ENCODE measurements at regions not wholly inside any gene's neighbourhood (a gene's known extent, or its start where the extent isn't known, plus 50 kb on each side); places are given as distances from the start of the nearest gene placed in this dataset.

DNA sequence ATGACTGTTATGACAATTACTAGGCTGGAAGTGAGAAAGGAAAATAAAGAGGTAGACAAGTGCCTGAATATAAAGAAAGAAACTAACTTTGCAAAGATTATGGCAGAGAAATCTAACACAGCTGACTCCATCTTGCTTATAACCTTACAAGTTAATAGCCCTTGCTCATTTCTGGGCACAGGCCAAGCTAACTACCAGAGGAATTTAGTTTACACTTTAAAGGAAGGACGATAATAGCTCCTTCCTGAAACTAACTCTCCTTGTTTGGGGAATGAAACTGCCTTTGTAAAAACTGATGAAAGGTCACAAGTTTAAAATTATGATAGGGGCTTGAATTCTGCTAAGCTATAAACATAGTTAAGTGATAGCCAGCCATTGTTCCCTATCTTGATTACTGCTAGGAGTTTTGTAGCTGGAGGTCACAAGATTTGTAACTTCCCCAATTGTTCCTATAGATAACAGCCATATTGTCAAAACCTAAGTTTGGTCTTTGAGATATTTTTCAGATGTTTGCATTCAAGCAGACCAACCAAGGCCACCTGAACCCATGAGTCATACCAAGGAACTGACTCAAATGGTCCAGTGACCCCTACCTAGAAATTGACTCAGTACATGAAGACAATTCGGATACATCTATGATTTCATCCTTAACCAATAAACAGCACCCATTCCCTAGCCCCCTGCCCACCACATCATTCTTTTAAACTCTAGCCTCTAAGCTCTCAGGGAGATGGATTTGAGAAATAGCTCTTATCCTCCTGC is 209.2 kb upstream of the LRATD1 start:
- no peak for TF ChIP-seq POLR2A (IDR thresholded peaks at IDR 0.05)
- TF ChIP-seq EP300 (IDR thresholded peaks at IDR 0.05), result no peak
- Histone ChIP-seq H3K4me1 (no peaks in the 10 kb centered on the region), H3K4me3 (no peak overlapping the region), H3K36me3 (no peaks in the 10 kb centered on the region), H3K9me3 (no peaks in the 10 kb centered on the region), H3K27ac (no peak overlapping the region), H3K27me3 (no peaks in the 10 kb centered on the region)
- no peak for DNase-seq (ENCODE audit: low spot score in 2 of 2)
- WGBS, 2 donors, result 40 to 47% methylated on average over 2 of the region's 2 CpGs

DNA sequence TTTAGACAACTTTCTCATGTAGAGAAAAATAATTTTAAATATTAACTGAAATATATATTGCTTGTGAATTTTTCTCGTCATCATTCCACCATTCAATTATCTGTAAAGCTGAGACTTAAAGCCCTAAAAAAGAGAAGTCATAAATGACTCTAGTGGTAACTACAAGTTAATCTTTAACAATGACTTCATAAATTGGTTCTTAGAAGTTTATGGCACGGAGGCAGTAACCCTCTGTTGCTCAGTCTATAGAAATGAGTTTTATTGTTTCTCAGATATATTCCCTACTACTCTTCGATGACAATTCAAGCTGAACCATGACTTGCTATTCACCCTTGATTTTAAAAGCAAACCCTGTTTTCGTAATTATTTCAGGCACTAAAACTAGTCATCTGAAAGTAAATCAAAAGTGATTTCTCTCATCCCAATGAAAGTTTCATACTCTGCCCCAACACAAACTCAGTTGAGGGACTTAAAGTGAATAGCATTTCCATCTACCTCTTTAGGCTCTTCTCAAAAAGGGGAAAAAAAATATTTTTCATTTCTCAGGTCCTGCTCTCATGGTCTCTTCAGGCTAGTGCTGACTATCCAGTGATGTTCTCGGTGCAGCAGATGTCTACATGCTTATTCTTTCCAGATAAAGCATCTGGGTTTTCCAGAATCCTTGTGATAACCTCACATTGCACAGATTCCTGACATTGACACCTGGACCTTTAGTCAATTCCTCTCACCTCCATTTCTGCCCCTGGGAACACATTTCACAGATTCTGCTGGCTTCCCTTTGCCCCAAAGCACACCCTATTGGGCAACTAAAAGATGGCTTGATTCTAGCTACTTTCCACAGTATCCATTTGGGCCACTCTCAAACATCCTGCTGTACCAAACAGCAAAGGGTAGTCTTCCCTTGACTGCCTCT is 207.8 kb upstream of the LRATD1 start:
- no peaks in the 10 kb centered on the region for H3K27me3 ChIP-seq
- 54% methylated on average over 5 of the region's 5 CpGs for WGBS, 2 donors
- no peaks in the 10 kb centered on the region for H3K4me1 ChIP-seq
- no peak for TF ChIP-seq POLR2A (IDR thresholded peaks at IDR 0.05)
- no peak for TF ChIP-seq EP300 (IDR thresholded peaks at IDR 0.05)
- TF ChIP-seq, protein P1, sequence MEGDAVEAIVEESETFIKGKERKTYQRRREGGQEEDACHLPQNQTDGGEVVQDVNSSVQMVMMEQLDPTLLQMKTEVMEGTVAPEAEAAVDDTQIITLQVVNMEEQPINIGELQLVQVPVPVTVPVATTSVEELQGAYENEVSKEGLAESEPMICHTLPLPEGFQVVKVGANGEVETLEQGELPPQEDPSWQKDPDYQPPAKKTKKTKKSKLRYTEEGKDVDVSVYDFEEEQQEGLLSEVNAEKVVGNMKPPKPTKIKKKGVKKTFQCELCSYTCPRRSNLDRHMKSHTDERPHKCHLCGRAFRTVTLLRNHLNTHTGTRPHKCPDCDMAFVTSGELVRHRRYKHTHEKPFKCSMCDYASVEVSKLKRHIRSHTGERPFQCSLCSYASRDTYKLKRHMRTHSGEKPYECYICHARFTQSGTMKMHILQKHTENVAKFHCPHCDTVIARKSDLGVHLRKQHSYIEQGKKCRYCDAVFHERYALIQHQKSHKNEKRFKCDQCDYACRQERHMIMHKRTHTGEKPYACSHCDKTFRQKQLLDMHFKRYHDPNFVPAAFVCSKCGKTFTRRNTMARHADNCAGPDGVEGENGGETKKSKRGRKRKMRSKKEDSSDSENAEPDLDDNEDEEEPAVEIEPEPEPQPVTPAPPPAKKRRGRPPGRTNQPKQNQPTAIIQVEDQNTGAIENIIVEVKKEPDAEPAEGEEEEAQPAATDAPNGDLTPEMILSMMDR (IDR thresholded peaks at IDR 0.05), result no peak
- DNase-seq (ENCODE audit: low spot score in 2 of 2), result no peak
- no peaks in the 10 kb centered on the region for H3K36me3 ChIP-seq
- H3K4me3 ChIP-seq, result no peak overlapping the region
- no peaks in the 10 kb centered on the region for H3K9me3 ChIP-seq
- H3K27ac ChIP-seq, result no peak overlapping the region

DNA sequence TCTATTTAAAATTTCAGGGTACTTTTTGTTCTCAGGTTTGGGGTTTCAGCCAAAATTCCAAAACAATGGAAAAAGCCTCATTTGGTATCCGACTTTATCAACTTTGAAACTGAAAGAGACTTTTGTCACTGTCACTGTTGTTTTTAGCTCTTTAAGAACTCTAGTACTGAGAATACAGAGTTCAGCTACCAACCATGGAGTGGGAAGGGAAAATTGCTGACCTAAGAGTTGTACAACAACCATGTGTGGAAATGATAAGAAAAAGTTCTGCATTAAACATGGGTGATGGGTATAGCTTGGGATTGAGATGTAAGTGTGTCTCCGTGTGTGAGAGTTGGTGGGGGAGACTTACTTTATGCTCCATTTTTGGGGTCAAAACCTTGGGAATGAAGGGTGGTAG is 206.6 kb upstream of the LRATD1 start:
- no peak overlapping the region for H3K4me3 ChIP-seq
- no peaks in the 10 kb centered on the region for H3K9me3 ChIP-seq
- no peaks in the 10 kb centered on the region for H3K4me1 ChIP-seq
- TF ChIP-seq, protein P1 (IDR thresholded peaks at IDR 0.05), result no peak
- TF ChIP-seq EP300 (IDR thresholded peaks at IDR 0.05) (no peak), POLR2A (IDR thresholded peaks at IDR 0.05) (no peak)
- no peak for DNase-seq (ENCODE audit: low spot score in 2 of 2)
- H3K27me3 ChIP-seq, result no peaks in the 10 kb centered on the region
- H3K36me3 ChIP-seq, result no peaks in the 10 kb centered on the region
- WGBS, 2 donors, result 73 to 83% methylated on average over 2 of the region's 2 CpGs
- H3K27ac ChIP-seq, result no peak overlapping the region

DNA sequence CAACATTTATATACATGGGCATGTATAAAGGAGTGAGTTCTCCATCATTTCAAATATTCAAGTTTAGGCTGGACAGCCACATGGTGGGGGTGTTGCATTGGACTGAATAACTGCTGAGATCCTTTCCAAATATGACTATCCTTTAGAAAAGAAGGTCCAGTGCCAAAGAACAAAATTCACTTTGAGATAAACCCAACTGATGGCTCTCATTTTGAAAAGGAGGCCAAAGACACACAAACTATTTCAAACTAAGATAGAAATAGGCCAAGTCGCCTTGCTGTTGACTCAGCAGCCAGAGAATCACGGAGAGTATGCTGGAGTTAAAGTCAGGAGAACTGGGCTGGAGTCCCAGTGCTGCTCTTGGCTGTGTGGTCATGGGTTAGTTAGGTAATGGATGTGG is 204.5 kb upstream of the LRATD1 start:
- DNase-seq (ENCODE audit: low spot score in 2 of 2), result peak in 1 of 2 donors; percentile 41
- WGBS, 2 donors, result 15 to 44% methylated on average over 2 of the region's 2 CpGs

DNA sequence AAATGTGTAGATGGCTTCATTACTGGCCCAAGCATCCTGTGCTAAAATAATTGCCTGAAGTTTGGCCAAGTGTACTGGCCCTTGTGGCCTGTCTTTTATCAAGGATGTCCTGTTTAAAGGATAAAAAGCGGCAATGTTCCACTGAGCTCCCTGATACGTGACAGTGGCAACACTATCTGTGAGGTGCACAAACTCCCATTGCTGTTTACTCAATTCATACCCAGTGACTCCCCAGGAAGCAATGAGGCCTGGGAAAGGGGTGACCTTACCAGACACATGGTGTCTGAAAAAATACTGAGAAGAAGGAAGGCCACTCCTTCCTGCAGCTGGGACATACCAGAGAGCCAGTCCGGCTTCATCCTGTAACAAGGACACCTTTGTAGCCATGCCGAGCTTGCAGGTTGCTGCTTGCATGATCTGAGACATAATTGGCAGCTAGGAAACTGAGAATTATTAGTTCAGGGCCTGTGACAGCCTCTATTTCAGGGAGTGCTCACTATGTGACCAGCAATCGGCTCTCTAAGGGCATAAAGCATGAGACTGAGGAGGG is 198.5 kb upstream of the LRATD1 start:
- TF ChIP-seq EP300 (IDR thresholded peaks at IDR 0.05) (no peak), POLR2A (IDR thresholded peaks at IDR 0.05) (no peak)
- TF ChIP-seq, protein P1 (IDR thresholded peaks at IDR 0.05), result no peak
- H3K9me3 ChIP-seq, result peaks cover 0 to 5% (median 0%) of the 10 kb centered on the region in 4 donors
- H3K27ac ChIP-seq, result no peak overlapping the region
- no peaks in the 10 kb centered on the region for H3K27me3 ChIP-seq
- H3K4me1 ChIP-seq, result no peaks in the 10 kb centered on the region
- no peak overlapping the region for H3K4me3 ChIP-seq
- DNase-seq (ENCODE audit: low spot score in 2 of 2), result no peak
- H3K36me3 ChIP-seq, result no peaks in the 10 kb centered on the region
- 63 to 79% methylated on average over 5 of the region's 5 CpGs for WGBS, 2 donors

More for the DNA sequence above, 204.5 kb upstream of the LRATD1 start:
- no peaks in the 10 kb centered on the region for H3K27me3 ChIP-seq
- no peak for TF ChIP-seq POLR2A (IDR thresholded peaks at IDR 0.05)
- peak in 1 of 2 donors; percentile 33 for TF ChIP-seq EP300 (IDR thresholded peaks at IDR 0.05)
- no peak overlapping the region for H3K27ac ChIP-seq
- no peak overlapping the region for H3K4me3 ChIP-seq
- H3K36me3 ChIP-seq, result no peaks in the 10 kb centered on the region
- H3K9me3 ChIP-seq, result no peaks in the 10 kb centered on the region
- H3K4me1 ChIP-seq, result no peaks in the 10 kb centered on the region

Data from tibial nerve (tissue), 4 donors.